Psoas muscle (tissue), 7 donors: ENCODE measurements at regions not wholly inside any gene's neighbourhood (a gene's known extent, or its start where the extent isn't known, plus 50 kb on each side); places are given as distances from the start of the nearest gene placed in this dataset.

Experiments
- ATAC-seq, 4 donors: fragments of 200-7000 bp; cut with Tn5 transposase; one replicate each; pipeline ENCODE4 v1.9.1; 2020; ENCODE audit warnings: moderate library complexity in 3 of 4, mild to moderate bottlenecking in 2 of 4
- DNase-seq, 2 donors: peaks; one replicate each; pipeline ENCODE4 v3.0.0-alpha.2; 2020
- H3K27ac ChIP-seq: fragments of 200-600 bp; one replicate; pipeline ENCODE4 v1.8.0; 2022
- H3K27me3 ChIP-seq, 3 donors: fragments of 200-600 bp in 1 of 3; one replicate each; pipeline versions ENCODE4 v1.6.1 to v1.8.0; 2013 to 2022; ENCODE audit warnings: low read length in 2 of 3, mild to moderate bottlenecking in 2 of 3, moderate library complexity in 1 of 3; ENCODE audit not compliant: insufficient read depth in 3 of 3
- H3K36me3 ChIP-seq, 2 donors: fragments of 200-600 bp in 1 of 2; one replicate each; pipeline versions ENCODE4 v1.6.1 to v1.8.0; 2013 to 2022; ENCODE audit warnings: low read depth in 1 of 2, mild to moderate bottlenecking in 1 of 2, moderate library complexity in 1 of 2; ENCODE audit not compliant: insufficient read depth in 1 of 2
- H3K4me1 ChIP-seq: fragments of 200-600 bp; one replicate; pipeline ENCODE4 v1.8.0; 2022
- H3K4me3 ChIP-seq: fragments of 200-600 bp; one replicate; pipeline ENCODE4 v1.8.0; 2022; ENCODE audit warnings: mild to moderate bottlenecking
- H3K9me3 ChIP-seq: fragments of 200-600 bp; one replicate; pipeline ENCODE4 v1.8.0; 2022
- CTCF ChIP-seq: fragments of 200-600 bp; IDR thresholded peaks from one replicate; pipeline ENCODE4 v1.8.0; 2022; ENCODE audit warnings: antibody characterized with exemption
- WGBS, 3 donors: extraction: QIAGEN DNeasy Blood & Tissue Kit; methylation state at CpG; one replicate each; pipeline versions ENCODE4 v1.1.6 to v1.1.7; 2013; 5-methylcytosine and 5-hydroxymethylcytosine counted together
- intact Hi-C, 2 donors: fragments of 100-400 bp; cut with DNase I; formaldehyde crosslinking; loops; one replicate each; pipeline versions ENCODE4 v1.11.0 to v1.14.2; 2022
- donor health status: healthy with polysubstance abuse.
- donor health status: DM: no; HTN: no; CAD: no; lungs with moderate emphysema.
- donor health status: Bipolar disorder and iron deficiency.
- donor health status: healthy.
- donor health status: DM: yes; HTN: yes; CAD: no.
- donor health status: DM: no; HTN: no; CAD: no.
- donor health status: DM: yes; HTN: yes; CAD: no.

- no peaks in the 10 kb centered on the region for H3K9me3 ChIP-seq
- H3K36me3 ChIP-seq: no peaks in the 10 kb centered on the region
- no peak overlapping the region for H3K4me3 ChIP-seq
- ATAC-seq: no peak
- no peak for DNase-seq
- no peak for TF ChIP-seq CTCF
- intact Hi-C loops: no loop called here
- 96 to 97% (median 97%) methylated on average over 4 of the region's 4 CpGs for WGBS, 3 donors
- H3K27me3 ChIP-seq: no peaks in the 10 kb centered on the region
- H3K4me1 ChIP-seq: no peaks in the 10 kb centered on the region
- H3K27ac ChIP-seq: no peak overlapping the region
Observed at GRCh38 chr2:42108852-42109251, 60.3 kb upstream of the EML4 start.

GRCh38 chr2:42109959-42110640 is 59.1 kb upstream of the EML4 start:
- 92 to 95% (median 93%) methylated on average over 7 of the region's 7 CpGs for WGBS, 3 donors
- H3K36me3 ChIP-seq: no peaks in the 10 kb centered on the region
- DNase-seq (no peak), ATAC-seq (no peak)
- no peak overlapping the region for H3K4me3 ChIP-seq
- no peak overlapping the region for H3K27ac ChIP-seq
- TF ChIP-seq CTCF: no peak
- no peaks in the 10 kb centered on the region for H3K4me1 ChIP-seq
- H3K9me3 ChIP-seq: no peaks in the 10 kb centered on the region
- intact Hi-C loops: no loop called here
- H3K27me3 ChIP-seq: no peaks in the 10 kb centered on the region

GRCh38 chr2:42110641-42111322 is 58.4 kb upstream of the EML4 start:
- no peaks in the 10 kb centered on the region for H3K9me3 ChIP-seq
- ATAC-seq: no peak
- H3K4me1 ChIP-seq: no peaks in the 10 kb centered on the region
- no peaks in the 10 kb centered on the region for H3K27me3 ChIP-seq
- intact Hi-C loops: no loop called here
- no peak for TF ChIP-seq CTCF
- no peaks in the 10 kb centered on the region for H3K36me3 ChIP-seq
- DNase-seq: no peak
- WGBS, 3 donors: 38 to 56% (median 41%) methylated on average over 12 of the region's 12 CpGs
- no peak overlapping the region for H3K27ac ChIP-seq
- no peak overlapping the region for H3K4me3 ChIP-seq

- TF ChIP-seq CTCF: no peak
- Histone ChIP-seq H3K27ac (no peak overlapping the region), H3K36me3 (no peaks in the 10 kb centered on the region), H3K27me3 (no peaks in the 10 kb centered on the region), H3K4me3 (no peak overlapping the region), H3K4me1 (no peaks in the 10 kb centered on the region), H3K9me3 (no peaks in the 10 kb centered on the region)
- intact Hi-C loops: no loop called here
- 96 to 99% (median 96%) methylated on average over 3 of the region's 3 CpGs for WGBS, 3 donors
- ATAC-seq (no peak), DNase-seq (no peak)
Observed at GRCh38 chr2:42112418-42112817, 56.7 kb upstream of the EML4 start.
